Progenitor cell of endocrine pancreas (in vitro differentiated cells): ENCODE measurements at regions not wholly inside any gene's neighbourhood (a gene's known extent, or its start where the extent isn't known, plus 50 kb on each side); places are given as distances from the start of the nearest gene placed in this dataset.

Experiments
- DNase-seq: peaks from one replicate; pipeline ENCODE4 v3.0.0; 2021; ENCODE audit warnings: low spot score; ENCODE audit not compliant: unreplicated experiment
- H3K27ac Mint-ChIP-seq: 2 replicates; pipeline ENCODE4 v1.8.0; 2021; ENCODE audit warnings: mild to moderate bottlenecking, moderate library complexity, mixed read lengths
- H3K27me3 Mint-ChIP-seq: 2 replicates; pipeline ENCODE4 v1.8.0; 2021; ENCODE audit warnings: mixed read lengths
- H3K36me3 Mint-ChIP-seq: 2 replicates; pipeline ENCODE4 v1.8.0; 2022; ENCODE audit warnings: mixed read lengths; ENCODE audit not compliant: insufficient read depth
- H3K4me1 Mint-ChIP-seq: 2 replicates; pipeline ENCODE4 v1.8.0; 2021; ENCODE audit warnings: low read depth, mixed read lengths
- H3K4me3 Mint-ChIP-seq: 2 replicates; pipeline ENCODE4 v1.8.0; 2021; ENCODE audit warnings: low read depth, mild to moderate bottlenecking, moderate library complexity, mixed read lengths
- H3K9me3 Mint-ChIP-seq: 2 replicates; pipeline ENCODE4 v1.8.0; 2021; ENCODE audit warnings: low read depth, mixed read lengths
- CTCF ChIP-seq: fragments of 200-600 bp; sonication (generic); IDR thresholded peaks from one replicate; pipeline ENCODE4 v1.5.0; 2021; ENCODE audit warnings: antibody characterized with exemption, mild to moderate bottlenecking; ENCODE audit not compliant: unreplicated experiment

GRCh38 chr10:33790521-33791271 is 456.2 kb upstream of the NRP1 start:
- no peaks in the 10 kb centered on the region for H3K27me3 Mint-ChIP-seq
- H3K4me1 Mint-ChIP-seq, result peaks cover 7% of the 10 kb centered on the region
- DNase-seq, result no peak
- H3K36me3 Mint-ChIP-seq, result no peaks in the 10 kb centered on the region
- H3K27ac Mint-ChIP-seq, result no peak overlapping the region
- peaks cover 4% of the 10 kb centered on the region for H3K9me3 Mint-ChIP-seq
- no peak overlapping the region for H3K4me3 Mint-ChIP-seq
- no peak for TF ChIP-seq CTCF

- Mint-ChIP-seq H3K4me1 (no peaks in the 10 kb centered on the region), H3K27ac (no peak overlapping the region), H3K4me3 (no peak overlapping the region), H3K9me3 (peaks cover 7% of the 10 kb centered on the region), H3K27me3 (no peaks in the 10 kb centered on the region), H3K36me3 (no peaks in the 10 kb centered on the region)
- no peak for DNase-seq
- TF ChIP-seq CTCF, result no peak
These were observed 449.1 kb upstream of the NRP1 start for GRCh38 chr10:33783557-33783956.

- no peaks in the 10 kb centered on the region for H3K27me3 Mint-ChIP-seq
- peaks cover 7% of the 10 kb centered on the region for H3K9me3 Mint-ChIP-seq
- no peaks in the 10 kb centered on the region for H3K4me1 Mint-ChIP-seq
- no peak overlapping the region for H3K4me3 Mint-ChIP-seq
- no peak for DNase-seq
- no peak for TF ChIP-seq CTCF
- no peak overlapping the region for H3K27ac Mint-ChIP-seq
- no peaks in the 10 kb centered on the region for H3K36me3 Mint-ChIP-seq
These were observed 448.6 kb upstream of the NRP1 start for GRCh38 chr10:33783078-33783477.

- Mint-ChIP-seq H3K27ac (no peak overlapping the region), H3K36me3 (no peaks in the 10 kb centered on the region), H3K27me3 (no peaks in the 10 kb centered on the region), H3K4me1 (no peaks in the 10 kb centered on the region), H3K4me3 (no peak overlapping the region), H3K9me3 (peaks cover 7% of the 10 kb centered on the region)
- no peak for TF ChIP-seq CTCF
- no peak for DNase-seq
These were observed 447.3 kb upstream of the NRP1 start for GRCh38 chr10:33781606-33782395.

GRCh38 chr10:33780961-33781360 is 446.5 kb upstream of the NRP1 start:
- Mint-ChIP-seq H3K9me3 (peaks cover 7% of the 10 kb centered on the region), H3K4me1 (no peaks in the 10 kb centered on the region), H3K27me3 (no peaks in the 10 kb centered on the region), H3K4me3 (no peak overlapping the region), H3K27ac (no peak overlapping the region), H3K36me3 (no peaks in the 10 kb centered on the region)
- TF ChIP-seq CTCF, result no peak
- DNase-seq, result no peak
